HEK293 (cell line): ENCODE measurements at regions not wholly inside any gene's neighbourhood (a gene's known extent, or its start where the extent isn't known, plus 50 kb on each side); places are given as distances from the start of the nearest gene placed in this dataset.

Source experiments
- CTCF ChIP-seq: fragments of 450-650 bp; formaldehyde crosslinking; IDR thresholded peaks from 2 replicates; pipeline ENCODE4 v1.5.1; 2016; ENCODE audit warnings: missing biosample characterization, missing genetic modification characterization
- PATZ1 ChIP-seq: fragments of 450-650 bp; formaldehyde crosslinking; IDR thresholded peaks from 2 replicates; pipeline ENCODE4 v1.5.1; 2016; ENCODE audit warnings: missing biosample characterization, missing genetic modification characterization
- ZBTB1 ChIP-seq: fragments of 450-650 bp; formaldehyde crosslinking; IDR thresholded peaks from 2 replicates; pipeline ENCODE4 v1.5.1; 2016; ENCODE audit warnings: missing biosample characterization, missing genetic modification characterization
- ZEB2 ChIP-seq: fragments of 450-650 bp; formaldehyde crosslinking; IDR thresholded peaks from 2 replicates; pipeline ENCODE4 v1.5.1; 2016; ENCODE audit warnings: missing biosample characterization, missing genetic modification characterization
- ZNF16 ChIP-seq: fragments of 450-650 bp; formaldehyde crosslinking; IDR thresholded peaks from 2 replicates; pipeline ENCODE4 v1.5.1; 2016; ENCODE audit warnings: low read depth, missing biosample characterization, missing genetic modification characterization
- ZNF184 ChIP-seq: fragments of 450-650 bp; IDR thresholded peaks from 2 replicates; pipeline ENCODE4 v1.5.1; 2018; ENCODE audit warnings: missing biosample characterization, mild to moderate bottlenecking, missing genetic modification characterization
- ZNF366 ChIP-seq: fragments of 450-650 bp; formaldehyde crosslinking; conservative IDR thresholded peaks from 2 replicates; pipeline ENCODE4 v1.5.1; 2016; ENCODE audit warnings: missing biosample characterization, missing genetic modification characterization
- ZNF555 ChIP-seq: fragments of 450-650 bp; formaldehyde crosslinking; conservative IDR thresholded peaks from 2 replicates; pipeline ENCODE4 v1.5.1; 2017; ENCODE audit warnings: missing biosample characterization, mild to moderate bottlenecking, missing genetic modification characterization, inconsistent platforms
- ZNF580 ChIP-seq: fragments of 450-650 bp; formaldehyde crosslinking; IDR thresholded peaks from 2 replicates; pipeline ENCODE4 v1.5.1; 2016; ENCODE audit warnings: missing biosample characterization, missing genetic modification characterization
- ZNF621 ChIP-seq: fragments of 450-650 bp; formaldehyde crosslinking; IDR thresholded peaks from 2 replicates; pipeline ENCODE4 v1.5.1; 2017; ENCODE audit warnings: missing biosample characterization, missing genetic modification characterization
- TF ChIP-seq, protein P1 (sequence below): fragments of 450-650 bp; formaldehyde crosslinking; IDR thresholded peaks from 2 replicates; pipeline ENCODE4 v1.5.1; 2016; ENCODE audit warnings: missing biosample characterization, missing genetic modification characterization, low read depth

- TF ChIP-seq CTCF: no peak
- no peak for TF ChIP-seq ZNF366 (tag by site-specific recombination)
- no peak for TF ChIP-seq ZNF621
- TF ChIP-seq PATZ1: no peak
- no peak for TF ChIP-seq ZNF16 (tag by site-specific recombination)
- no peak for TF ChIP-seq ZEB2 (tag by site-specific recombination)
- TF ChIP-seq ZNF580 (tag by site-specific recombination): no peak
- no peak for TF ChIP-seq ZNF555
- TF ChIP-seq, protein P1, sequence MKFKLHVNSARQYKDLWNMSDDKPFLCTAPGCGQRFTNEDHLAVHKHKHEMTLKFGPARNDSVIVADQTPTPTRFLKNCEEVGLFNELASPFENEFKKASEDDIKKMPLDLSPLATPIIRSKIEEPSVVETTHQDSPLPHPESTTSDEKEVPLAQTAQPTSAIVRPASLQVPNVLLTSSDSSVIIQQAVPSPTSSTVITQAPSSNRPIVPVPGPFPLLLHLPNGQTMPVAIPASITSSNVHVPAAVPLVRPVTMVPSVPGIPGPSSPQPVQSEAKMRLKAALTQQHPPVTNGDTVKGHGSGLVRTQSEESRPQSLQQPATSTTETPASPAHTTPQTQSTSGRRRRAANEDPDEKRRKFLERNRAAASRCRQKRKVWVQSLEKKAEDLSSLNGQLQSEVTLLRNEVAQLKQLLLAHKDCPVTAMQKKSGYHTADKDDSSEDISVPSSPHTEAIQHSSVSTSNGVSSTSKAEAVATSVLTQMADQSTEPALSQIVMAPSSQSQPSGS (tag by site-specific recombination): no peak
- no peak for TF ChIP-seq ZNF184 (tag by site-specific recombination)
- TF ChIP-seq ZBTB1: no peak
These were observed 124.2 kb downstream of the RPIA start for GRCh38 chr2:88815697-88816096.
